T-helper 17 cell (primary cell): ENCODE measurements at regions not wholly inside any gene's neighbourhood (a gene's known extent, or its start where the extent isn't known, plus 50 kb on each side); places are given as distances from the start of the nearest gene placed in this dataset.

ENCODE experiments used
- ATAC-seq: fragments of 150-1000 bp; cut with Tn5 transposase; 2 replicates; pipeline ENCODE4 v1.10.0; 2021; ENCODE audit warnings: mild to moderate bottlenecking, moderate library complexity
- DNase-seq, 3 donors: peaks; one replicate each; pipeline versions ENCODE4 v3.0.0 to v3.0.0-alpha.2; 2020 to 2021
- H3K9me3 ChIP-seq: one replicate; pipeline ENCODE4 v1.7.0; 2013; ENCODE audit warnings: low read length, mild to moderate bottlenecking; ENCODE audit not compliant: control insufficient read depth, poor library complexity, severe bottlenecking
- H3K27ac Mint-ChIP-seq: one replicate; pipeline ENCODE4 v1.8.0; 2022; ENCODE audit warnings: mild to moderate bottlenecking, moderate library complexity, mixed read lengths
- H3K27me3 Mint-ChIP-seq: one replicate; pipeline ENCODE4 v1.8.0; 2022; ENCODE audit warnings: mixed read lengths
- H3K36me3 Mint-ChIP-seq: one replicate; pipeline ENCODE4 v1.8.0; 2022; ENCODE audit warnings: low read depth, mixed read lengths
- H3K4me1 Mint-ChIP-seq: one replicate; pipeline ENCODE4 v1.8.0; 2022; ENCODE audit warnings: mild to moderate bottlenecking, mixed read lengths
- H3K4me3 Mint-ChIP-seq: one replicate; pipeline ENCODE4 v1.8.0; 2022; ENCODE audit warnings: mild to moderate bottlenecking, moderate library complexity, mixed read lengths

DNA sequence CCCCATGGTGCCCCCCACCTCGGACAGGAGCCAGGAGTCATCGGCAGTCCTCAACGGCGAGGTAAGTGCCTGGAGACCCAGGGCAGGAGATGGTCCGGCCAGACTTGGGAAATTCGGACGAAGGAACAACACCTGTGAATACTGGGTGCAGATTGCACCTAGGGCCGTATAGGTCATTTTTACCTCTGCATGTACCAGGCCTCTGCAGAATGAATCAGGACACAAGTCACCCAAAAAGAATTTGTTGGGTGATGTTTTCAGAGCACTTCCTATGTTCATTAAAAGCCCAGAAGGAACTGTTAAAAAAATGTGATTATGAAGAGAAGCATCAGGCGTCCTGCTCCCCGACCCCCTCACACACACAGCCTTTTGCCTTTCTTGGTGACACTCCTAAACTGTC is 93.9 kb downstream of the C11orf91 start:
- Mint-ChIP-seq H3K36me3 (no peaks in the 10 kb centered on the region), H3K4me3 (no peak overlapping the region), H3K27ac (no peak overlapping the region), H3K4me1 (no peaks in the 10 kb centered on the region), H3K27me3 (peaks cover 46% of the 10 kb centered on the region)
- ATAC-seq (no peak), DNase-seq (no peak)
- H3K9me3 ChIP-seq: no peaks in the 10 kb centered on the region

DNA sequence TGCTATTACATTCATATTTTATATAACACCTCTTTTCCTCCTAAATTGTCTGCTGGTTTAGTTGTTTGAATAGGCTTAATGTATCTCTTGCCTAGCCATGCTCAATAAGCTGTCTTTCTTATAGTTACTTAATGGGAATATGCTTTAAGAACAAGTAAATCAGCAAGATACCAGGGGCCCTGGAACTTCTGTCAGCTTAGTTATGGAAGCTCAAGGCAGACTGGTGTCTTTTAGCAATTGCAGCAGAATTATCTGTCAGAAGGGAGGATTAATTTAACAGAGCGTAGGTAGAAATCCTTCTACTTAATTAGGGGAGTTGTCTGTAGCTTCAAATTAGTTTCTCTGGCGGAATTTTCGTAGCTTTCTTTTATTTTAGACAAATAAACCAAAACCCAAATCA is 94.9 kb downstream of the C11orf91 start:
- Mint-ChIP-seq H3K4me1 (no peaks in the 10 kb centered on the region), H3K4me3 (no peak overlapping the region), H3K36me3 (no peaks in the 10 kb centered on the region), H3K27ac (no peak overlapping the region), H3K27me3 (peaks cover 54% of the 10 kb centered on the region)
- DNase-seq (no peak), ATAC-seq (no peak)
- no peaks in the 10 kb centered on the region for H3K9me3 ChIP-seq

DNA sequence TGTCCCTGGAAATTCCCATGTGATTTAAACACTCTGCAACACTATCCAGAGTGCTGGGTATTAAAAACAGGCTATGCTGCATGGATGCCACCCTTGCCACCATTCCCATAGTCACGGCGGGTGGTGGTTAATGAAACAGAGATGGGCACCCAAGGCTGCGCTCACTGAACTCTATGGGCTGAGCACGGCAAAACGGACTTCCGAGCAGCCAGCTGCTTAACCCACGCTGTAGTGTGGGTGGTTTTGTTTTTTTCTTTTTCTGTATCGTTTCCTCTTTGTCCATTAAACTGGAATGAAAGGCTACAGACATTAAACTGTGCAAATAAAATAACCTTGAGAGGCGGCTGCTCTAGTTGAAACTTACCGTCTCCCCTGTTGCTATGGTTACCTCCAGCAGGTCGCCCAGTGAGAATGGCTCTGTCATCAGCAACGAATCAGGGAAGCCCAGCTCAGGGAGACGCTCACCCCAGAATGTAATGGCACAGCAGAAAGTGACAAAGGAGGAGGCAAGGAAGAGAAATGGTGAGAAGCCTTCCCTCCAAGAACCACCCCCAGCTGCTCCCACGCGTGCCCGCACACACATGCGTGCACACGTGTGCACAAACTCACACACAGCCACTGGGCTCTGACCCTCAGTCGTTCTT is 102.1 kb downstream of the C11orf91 start:
- H3K36me3 Mint-ChIP-seq: no peaks in the 10 kb centered on the region
- no peak for ATAC-seq
- no peak overlapping the region for H3K4me3 Mint-ChIP-seq
- H3K27me3 Mint-ChIP-seq: peaks cover 30% of the 10 kb centered on the region
- no peak for DNase-seq
- H3K9me3 ChIP-seq: no peaks in the 10 kb centered on the region
- H3K27ac Mint-ChIP-seq: no peak overlapping the region
- no peaks in the 10 kb centered on the region for H3K4me1 Mint-ChIP-seq

DNA sequence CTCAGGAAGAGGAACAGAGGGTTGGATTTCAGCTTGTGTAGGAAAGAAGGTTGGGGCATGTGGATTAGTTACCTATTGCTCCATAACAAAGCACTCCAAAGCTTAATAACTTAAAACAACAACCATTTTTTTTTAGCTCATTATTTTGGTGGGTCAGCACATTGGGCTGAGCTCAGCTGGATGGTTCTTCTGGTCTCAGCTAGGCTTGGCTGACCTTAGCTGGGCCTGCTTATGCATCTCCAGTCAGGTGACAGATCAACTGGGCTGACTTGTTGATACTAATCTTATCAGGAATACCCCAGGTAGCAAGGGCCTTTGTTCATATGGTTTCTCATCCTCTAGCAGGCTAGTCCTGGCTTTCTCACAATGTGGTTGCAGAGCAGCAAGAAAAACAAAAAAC is 106.4 kb downstream of the C11orf91 start:
- no peaks in the 10 kb centered on the region for H3K4me1 Mint-ChIP-seq
- ATAC-seq: no peak

DNA sequence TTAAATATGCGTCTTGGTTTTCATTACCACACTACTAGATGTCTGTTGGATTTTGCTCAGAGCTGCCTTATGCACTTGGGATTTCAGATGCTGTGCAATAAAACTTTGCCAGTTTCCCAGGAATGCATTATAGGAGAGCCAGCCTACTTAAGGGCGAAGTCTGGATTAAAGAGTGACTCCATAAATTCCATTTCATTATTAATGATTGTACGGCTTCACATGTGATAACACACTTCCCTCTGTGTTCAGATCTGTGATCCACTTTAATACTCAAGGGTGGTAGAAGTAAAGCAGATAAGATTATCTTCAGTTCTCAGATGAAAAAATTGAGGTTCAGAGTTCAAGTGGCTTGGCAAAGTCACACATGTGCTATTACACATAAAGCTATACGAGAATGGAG is 110.2 kb downstream of the C11orf91 start:
- Mint-ChIP-seq H3K27ac (no peak overlapping the region), H3K4me3 (no peak overlapping the region), H3K36me3 (no peaks in the 10 kb centered on the region), H3K27me3 (peaks cover 12% of the 10 kb centered on the region), H3K4me1 (no peaks in the 10 kb centered on the region)
- ATAC-seq (no peak), DNase-seq (no peak)
- H3K9me3 ChIP-seq: peaks cover 4% of the 10 kb centered on the region

More for the DNA sequence above, 106.4 kb downstream of the C11orf91 start:
- Mint-ChIP-seq H3K4me3 (no peak overlapping the region), H3K27ac (no peak overlapping the region), H3K27me3 (peaks cover 6% of the 10 kb centered on the region), H3K36me3 (no peaks in the 10 kb centered on the region)
- no peak for DNase-seq
- H3K9me3 ChIP-seq: no peaks in the 10 kb centered on the region

DNA sequence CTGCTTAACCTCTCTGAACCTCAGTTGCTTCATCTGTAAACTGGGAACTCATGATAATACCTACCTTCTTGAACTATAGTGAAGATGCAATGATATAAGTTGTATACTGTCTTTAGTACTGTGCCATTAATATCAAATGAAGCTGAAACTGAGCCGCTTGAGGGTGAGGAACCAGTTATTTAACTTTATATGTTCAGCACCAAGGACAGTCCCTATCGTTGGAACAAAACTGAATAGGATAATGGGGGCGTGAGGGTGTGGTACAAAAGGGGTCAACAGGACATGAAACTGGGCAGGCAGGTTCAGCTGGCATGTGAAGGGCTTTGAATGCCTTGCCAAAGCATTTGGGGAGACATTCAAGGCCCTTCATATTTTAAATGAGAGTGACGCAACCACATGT is 112.6 kb downstream of the C11orf91 start:
- Mint-ChIP-seq H3K27me3 (peaks cover 24% of the 10 kb centered on the region), H3K36me3 (no peaks in the 10 kb centered on the region), H3K4me1 (no peaks in the 10 kb centered on the region), H3K4me3 (no peak overlapping the region), H3K27ac (no peak overlapping the region)
- ATAC-seq: no peak
- DNase-seq: no peak
- peaks cover 4% of the 10 kb centered on the region for H3K9me3 ChIP-seq

DNA sequence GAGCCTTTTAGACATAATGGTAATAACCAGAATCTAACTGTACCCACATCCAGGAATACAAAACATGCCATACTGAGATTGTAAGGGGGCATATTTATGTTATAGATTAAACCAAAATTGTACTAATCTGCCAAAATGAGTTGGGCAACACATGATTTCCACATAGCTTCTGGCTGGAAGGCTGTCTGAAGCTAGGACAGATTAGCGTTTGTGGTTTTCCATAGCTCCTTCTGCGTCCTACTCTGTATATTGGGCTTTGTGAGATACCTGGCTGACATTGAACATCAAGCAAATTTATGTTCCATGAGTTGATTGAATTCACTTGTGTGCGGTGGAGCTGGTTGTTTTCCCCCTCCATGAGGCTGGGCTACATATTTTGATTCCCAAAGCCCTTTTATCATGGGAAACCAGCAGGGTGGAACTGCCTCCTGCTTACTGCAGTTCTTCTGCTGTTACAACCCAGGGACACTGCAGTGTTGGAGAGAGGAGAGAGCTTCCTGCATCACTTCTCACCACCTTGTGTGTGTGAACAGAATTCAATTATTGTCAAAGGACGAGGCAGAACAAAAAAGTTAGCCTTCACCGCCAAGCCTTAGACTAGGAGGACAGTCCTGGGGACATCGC is 114.9 kb downstream of the C11orf91 start:
- peaks cover 4% of the 10 kb centered on the region for H3K9me3 ChIP-seq
- ATAC-seq (no peak), DNase-seq (no peak)
- Mint-ChIP-seq H3K36me3 (no peaks in the 10 kb centered on the region), H3K27ac (no peak overlapping the region), H3K4me1 (no peaks in the 10 kb centered on the region), H3K4me3 (no peak overlapping the region), H3K27me3 (peaks cover 41% of the 10 kb centered on the region)

DNA sequence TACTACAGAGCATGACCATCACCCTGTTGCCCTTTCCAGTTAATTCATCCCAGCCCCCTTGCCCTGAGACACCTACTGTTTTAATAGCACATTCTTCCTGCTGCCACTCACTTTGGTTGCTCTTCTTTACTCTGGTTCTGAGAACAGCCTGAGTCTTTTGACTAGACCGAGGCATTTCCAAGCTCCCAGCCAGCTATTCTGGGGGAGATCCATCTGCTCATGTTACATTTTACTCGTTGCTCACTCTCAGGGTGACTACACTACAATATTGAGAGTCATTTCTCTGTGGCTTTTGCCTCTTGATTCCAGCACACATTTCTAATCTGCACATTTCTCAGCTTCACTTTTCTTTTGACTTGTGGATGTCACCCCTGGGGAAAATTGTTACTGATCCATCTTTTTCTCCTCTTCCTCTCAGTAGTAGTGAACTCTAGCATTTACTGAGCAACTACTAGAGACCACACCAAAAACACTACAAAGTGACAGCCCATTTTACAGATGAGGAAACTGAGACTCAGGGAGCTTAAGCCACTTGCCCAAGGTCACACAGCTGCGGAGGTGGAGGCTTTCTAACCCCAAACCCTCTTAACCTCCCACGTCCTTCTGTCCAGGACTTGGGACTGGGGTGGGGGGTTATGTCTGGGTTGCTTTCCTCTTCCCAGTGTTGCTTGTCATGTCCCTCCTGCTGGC is 117.8 kb downstream of the C11orf91 start:
- DNase-seq (no peak), ATAC-seq (no peak)
- no peak overlapping the region for H3K27ac Mint-ChIP-seq
- H3K27me3 Mint-ChIP-seq: peaks cover 45% of the 10 kb centered on the region
- no peaks in the 10 kb centered on the region for H3K9me3 ChIP-seq
- H3K4me1 Mint-ChIP-seq: no peaks in the 10 kb centered on the region
- no peak overlapping the region for H3K4me3 Mint-ChIP-seq
- H3K36me3 Mint-ChIP-seq: no peaks in the 10 kb centered on the region

DNA sequence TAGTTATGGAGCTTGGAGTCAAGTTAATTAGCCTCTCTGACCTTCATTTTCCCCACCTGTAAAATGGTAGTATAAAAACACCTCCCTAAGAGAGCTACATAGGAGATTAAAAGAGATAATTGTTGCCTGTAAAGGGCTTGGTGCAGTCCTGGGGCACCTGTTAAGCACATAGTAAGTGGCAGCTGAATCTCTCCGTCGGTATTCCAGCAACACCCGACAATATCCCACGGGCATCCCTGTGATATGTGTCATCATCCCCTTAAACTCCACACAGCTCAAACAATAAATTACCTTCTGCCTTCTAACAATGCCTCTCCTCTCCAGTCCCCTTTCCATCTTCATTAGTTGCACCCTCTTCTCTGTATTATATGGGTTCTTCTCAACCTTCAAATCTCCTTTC is 121.5 kb downstream of the C11orf91 start:
- DNase-seq (no peak), ATAC-seq (no peak)
- H3K4me3 Mint-ChIP-seq: no peak overlapping the region
- no peaks in the 10 kb centered on the region for H3K36me3 Mint-ChIP-seq
- H3K4me1 Mint-ChIP-seq: no peaks in the 10 kb centered on the region
- no peaks in the 10 kb centered on the region for H3K9me3 ChIP-seq
- H3K27me3 Mint-ChIP-seq: peaks cover 24% of the 10 kb centered on the region
- H3K27ac Mint-ChIP-seq: no peak overlapping the region

DNA sequence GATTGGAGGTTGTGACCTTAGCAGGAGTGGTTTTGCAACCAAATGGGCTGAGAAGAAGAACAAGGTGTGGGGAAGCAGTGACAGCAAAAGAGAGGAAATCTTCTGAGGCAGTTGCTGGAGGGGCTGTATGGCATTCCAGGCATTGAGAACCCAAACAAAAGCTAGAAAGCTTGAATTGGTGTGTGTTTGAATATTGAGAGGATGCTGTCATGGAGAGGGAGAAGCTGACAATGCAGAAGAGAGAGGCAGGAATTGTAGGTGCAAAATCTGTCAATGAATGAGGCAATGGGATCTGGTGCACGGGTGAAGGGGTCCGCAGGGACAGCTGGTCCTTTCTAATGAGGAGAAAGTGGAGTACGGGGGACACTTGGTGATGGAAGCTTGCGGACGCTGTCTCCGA is 123.4 kb downstream of the C11orf91 start:
- no peak for ATAC-seq
- H3K36me3 Mint-ChIP-seq: no peaks in the 10 kb centered on the region
- peaks cover 13% of the 10 kb centered on the region for H3K27me3 Mint-ChIP-seq
- H3K9me3 ChIP-seq: no peaks in the 10 kb centered on the region
- no peak overlapping the region for H3K4me3 Mint-ChIP-seq
- H3K4me1 Mint-ChIP-seq: no peaks in the 10 kb centered on the region
- DNase-seq: no peak
- no peak overlapping the region for H3K27ac Mint-ChIP-seq

DNA sequence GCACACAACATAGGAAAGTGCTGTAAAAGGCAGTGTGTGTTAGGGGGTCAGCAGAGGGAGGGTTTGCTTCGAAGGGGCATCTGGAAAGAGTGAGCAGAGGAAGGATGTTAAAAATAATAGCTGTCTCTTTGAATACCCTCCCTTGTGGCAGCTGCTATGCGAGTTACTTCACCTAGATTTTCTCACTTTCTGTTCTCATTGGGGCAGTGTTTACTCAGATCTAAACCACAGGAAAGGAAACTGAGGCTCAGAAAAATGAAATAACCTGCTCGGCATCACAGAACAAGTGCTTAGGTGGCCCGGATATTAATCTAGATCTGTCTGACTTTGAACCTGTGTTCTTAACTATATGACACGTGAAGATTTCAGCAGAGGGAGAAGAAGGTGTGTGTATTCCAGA is 125.3 kb downstream of the C11orf91 start:
- no peaks in the 10 kb centered on the region for H3K9me3 ChIP-seq
- Mint-ChIP-seq H3K27ac (no peak overlapping the region), H3K27me3 (peaks cover 10% of the 10 kb centered on the region), H3K4me3 (no peak overlapping the region), H3K4me1 (no peaks in the 10 kb centered on the region), H3K36me3 (no peaks in the 10 kb centered on the region)
- DNase-seq: no peak
- ATAC-seq: no peak

DNA sequence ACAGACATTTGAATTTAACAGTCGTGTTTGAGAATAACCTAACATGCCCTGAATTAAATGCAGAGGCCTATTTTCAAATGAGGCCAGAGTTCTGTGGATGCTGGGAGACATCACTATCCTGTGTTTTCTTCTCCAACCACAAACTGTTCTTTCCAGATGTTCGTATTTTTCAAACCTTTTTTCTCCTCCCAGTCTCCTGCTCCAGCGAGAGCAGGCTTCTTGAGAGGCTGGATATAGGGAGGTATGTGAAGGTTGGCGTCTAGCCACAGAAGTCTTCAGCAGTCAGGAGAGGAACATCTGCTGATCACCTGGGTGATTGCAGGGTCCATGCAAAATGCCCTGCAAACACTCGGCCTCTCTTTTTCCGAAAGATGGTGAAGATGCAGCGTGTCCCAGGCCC is 126.3 kb downstream of the C11orf91 start:
- no peak for DNase-seq
- Mint-ChIP-seq H3K27ac (no peak overlapping the region), H3K4me3 (no peak overlapping the region), H3K27me3 (peaks cover 19% of the 10 kb centered on the region), H3K36me3 (no peaks in the 10 kb centered on the region), H3K4me1 (no peaks in the 10 kb centered on the region)
- H3K9me3 ChIP-seq: no peaks in the 10 kb centered on the region
- ATAC-seq: no peak

DNA sequence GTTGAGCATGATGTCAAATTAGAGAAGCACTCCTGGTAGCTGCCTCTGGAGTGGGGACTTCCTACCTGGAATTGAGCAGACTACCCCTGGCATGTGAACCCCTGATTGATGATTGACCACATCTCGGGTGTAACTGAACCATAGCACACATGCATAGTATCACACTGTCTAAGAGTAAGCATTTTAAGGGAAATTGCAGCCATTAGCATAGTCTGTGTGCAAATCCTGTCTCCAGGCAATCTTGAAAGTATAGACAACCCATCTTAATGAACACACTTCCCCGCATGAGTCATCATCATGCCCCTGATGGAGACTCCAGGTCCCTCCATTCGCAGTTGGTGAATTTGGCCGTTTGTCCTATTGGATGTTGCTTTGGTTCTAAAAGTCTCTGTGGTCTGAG is 131.3 kb downstream of the C11orf91 start:
- Mint-ChIP-seq H3K27me3 (peaks cover 50% of the 10 kb centered on the region), H3K4me3 (no peak overlapping the region), H3K36me3 (no peaks in the 10 kb centered on the region), H3K27ac (no peak overlapping the region), H3K4me1 (no peaks in the 10 kb centered on the region)
- no peaks in the 10 kb centered on the region for H3K9me3 ChIP-seq
- DNase-seq (no peak), ATAC-seq (no peak)

DNA sequence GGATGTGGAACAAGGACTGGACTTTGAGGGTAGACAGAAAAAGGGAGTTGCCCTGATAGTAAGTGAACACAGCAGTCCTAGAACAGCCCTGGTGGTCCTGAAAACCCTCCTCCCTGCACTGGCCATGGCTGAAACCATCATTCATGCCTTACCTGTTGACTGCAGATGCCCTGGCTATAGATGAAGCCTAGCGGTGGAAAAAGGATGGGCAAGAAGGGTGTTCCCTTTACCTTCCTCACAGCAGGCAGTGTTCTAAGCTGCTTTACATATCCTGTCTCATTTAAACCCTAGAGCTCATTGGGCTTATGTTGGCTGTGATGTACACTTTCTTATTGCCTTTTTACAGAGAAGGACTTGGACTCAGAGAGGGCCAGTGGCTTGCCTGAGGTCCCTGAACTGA is 133.6 kb downstream of the C11orf91 start:
- no peak overlapping the region for H3K27ac Mint-ChIP-seq
- H3K4me3 Mint-ChIP-seq: no peak overlapping the region
- no peaks in the 10 kb centered on the region for H3K4me1 Mint-ChIP-seq
- ATAC-seq (no peak), DNase-seq (no peak)
- H3K27me3 Mint-ChIP-seq: peaks cover 59% of the 10 kb centered on the region
- H3K36me3 Mint-ChIP-seq: no peaks in the 10 kb centered on the region
- H3K9me3 ChIP-seq: no peaks in the 10 kb centered on the region
